Fibroblast of the aortic adventitia (primary cell): ENCODE measurements at regions not wholly inside any gene's neighbourhood (a gene's known extent, or its start where the extent isn't known, plus 50 kb on each side); places are given as distances from the start of the nearest gene placed in this dataset.
"Not testable (repeated sequence)": the region's sequence is repeated elsewhere in the genome, so short reads cannot be mapped to it uniquely, and the experiment has no call there.

Experiments used
- DNase-seq: peaks from one replicate; pipeline ENCODE4 v3.0.0-alpha.2; 2010; ENCODE audit warnings: low read depth
- H3K4me3 ChIP-seq: 2 replicates; pipeline ENCODE4 v1.5.1; 2011; ENCODE audit warnings: low read depth, mild to moderate bottlenecking, control low read depth, low read length, moderate library complexity
- TF ChIP-seq, protein P1 (sequence below): IDR thresholded peaks from 2 replicates; pipeline ENCODE4 v1.5.1; 2011; ENCODE audit warnings: mild to moderate bottlenecking, low read length, control low read depth, inconsistent platforms; ENCODE audit not compliant: insufficient read depth

DNA sequence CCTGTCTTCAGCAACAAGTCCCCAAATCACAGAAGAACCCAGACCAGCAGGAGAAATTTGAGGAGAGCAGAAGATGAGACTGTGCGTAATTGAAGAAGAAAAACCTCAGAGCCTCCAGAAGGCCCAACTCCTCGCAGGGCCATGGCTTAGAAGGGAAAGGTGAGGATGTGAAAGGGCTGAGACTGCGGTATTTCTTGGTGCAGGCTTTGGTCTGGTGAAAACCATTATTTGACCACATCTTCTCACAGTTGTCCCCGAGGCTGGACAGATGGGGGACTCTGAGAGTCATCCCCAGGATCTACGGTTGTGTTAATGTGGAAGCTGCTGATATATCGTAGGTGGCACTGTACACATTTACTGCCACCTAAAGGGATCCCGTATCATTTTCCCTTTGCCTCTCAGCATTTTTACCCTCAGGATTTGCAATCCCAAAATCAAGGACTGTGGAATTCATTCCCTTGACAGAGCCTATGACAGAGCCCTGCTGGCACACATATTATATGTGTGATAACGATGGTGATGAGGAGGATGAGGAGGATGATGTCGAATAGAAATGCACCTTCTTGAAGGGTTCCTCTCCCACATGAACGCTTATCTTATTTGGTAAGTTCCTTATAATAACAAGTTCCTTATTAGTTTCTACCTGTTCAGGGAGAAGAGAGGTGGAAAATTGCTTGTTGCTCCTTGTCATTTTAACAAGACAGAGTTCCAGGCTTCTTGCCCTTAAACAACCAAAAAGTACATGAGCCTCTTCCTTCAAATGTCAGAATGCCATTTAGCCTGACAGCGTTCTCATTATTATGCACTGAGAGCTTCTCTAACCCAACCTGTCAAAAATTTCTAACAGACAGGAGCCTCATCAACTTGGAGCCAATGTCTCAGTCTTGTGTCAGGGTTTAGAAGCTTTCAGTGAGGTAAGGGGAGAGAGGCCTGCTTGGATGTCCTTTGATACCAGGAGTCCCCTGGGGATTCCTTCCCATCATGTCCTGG lies 135.8 kb downstream of the PXDC1 start:
- no peak for DNase-seq
- TF ChIP-seq, protein P1, sequence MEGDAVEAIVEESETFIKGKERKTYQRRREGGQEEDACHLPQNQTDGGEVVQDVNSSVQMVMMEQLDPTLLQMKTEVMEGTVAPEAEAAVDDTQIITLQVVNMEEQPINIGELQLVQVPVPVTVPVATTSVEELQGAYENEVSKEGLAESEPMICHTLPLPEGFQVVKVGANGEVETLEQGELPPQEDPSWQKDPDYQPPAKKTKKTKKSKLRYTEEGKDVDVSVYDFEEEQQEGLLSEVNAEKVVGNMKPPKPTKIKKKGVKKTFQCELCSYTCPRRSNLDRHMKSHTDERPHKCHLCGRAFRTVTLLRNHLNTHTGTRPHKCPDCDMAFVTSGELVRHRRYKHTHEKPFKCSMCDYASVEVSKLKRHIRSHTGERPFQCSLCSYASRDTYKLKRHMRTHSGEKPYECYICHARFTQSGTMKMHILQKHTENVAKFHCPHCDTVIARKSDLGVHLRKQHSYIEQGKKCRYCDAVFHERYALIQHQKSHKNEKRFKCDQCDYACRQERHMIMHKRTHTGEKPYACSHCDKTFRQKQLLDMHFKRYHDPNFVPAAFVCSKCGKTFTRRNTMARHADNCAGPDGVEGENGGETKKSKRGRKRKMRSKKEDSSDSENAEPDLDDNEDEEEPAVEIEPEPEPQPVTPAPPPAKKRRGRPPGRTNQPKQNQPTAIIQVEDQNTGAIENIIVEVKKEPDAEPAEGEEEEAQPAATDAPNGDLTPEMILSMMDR: no peak
- no peak overlapping the region for H3K4me3 ChIP-seq

DNA sequence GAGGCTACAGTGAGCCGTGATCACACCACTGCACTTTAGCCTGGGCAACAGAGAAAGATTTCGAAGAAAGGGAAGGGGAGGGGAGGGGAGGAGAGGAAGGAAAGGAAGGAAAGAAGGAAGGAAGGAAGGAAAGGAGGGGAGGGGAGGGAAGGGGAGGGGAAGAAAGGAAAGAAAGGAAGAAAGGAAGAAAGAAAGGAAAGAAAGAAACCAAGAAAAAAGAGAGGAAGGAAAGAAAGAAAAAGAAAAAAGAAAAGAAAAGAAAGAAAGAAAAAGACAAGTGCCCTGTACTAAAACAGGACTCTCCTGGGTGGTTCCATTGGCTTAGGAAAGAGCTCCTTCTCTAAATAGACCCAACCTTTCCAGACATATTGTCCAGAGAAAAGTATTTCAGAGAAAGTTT lies 136.6 kb downstream of the PXDC1 start:
- no peak for DNase-seq
- TF ChIP-seq, protein P1: no peak
- H3K4me3 ChIP-seq: no peak overlapping the region

DNA sequence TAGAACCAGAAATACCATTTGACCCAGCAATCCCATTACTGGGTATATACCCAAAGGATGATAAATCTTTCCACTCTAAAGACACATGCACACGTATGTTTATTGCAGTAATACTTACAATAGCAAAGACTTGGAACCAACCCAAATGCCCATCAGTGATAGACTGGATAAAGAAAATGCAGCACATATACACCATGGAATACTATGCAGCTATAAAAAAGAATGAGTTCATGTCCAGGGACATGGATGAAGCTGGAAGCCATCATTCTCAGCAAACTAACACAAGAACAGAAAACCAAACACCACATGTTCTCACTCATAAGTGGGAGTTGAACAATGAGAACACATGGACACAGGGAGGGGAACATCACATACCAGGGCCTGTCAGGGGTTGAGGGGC lies 137.9 kb downstream of the PXDC1 start:
- not testable (repeated sequence) for DNase-seq, H3K4me3 ChIP-seq

DNA sequence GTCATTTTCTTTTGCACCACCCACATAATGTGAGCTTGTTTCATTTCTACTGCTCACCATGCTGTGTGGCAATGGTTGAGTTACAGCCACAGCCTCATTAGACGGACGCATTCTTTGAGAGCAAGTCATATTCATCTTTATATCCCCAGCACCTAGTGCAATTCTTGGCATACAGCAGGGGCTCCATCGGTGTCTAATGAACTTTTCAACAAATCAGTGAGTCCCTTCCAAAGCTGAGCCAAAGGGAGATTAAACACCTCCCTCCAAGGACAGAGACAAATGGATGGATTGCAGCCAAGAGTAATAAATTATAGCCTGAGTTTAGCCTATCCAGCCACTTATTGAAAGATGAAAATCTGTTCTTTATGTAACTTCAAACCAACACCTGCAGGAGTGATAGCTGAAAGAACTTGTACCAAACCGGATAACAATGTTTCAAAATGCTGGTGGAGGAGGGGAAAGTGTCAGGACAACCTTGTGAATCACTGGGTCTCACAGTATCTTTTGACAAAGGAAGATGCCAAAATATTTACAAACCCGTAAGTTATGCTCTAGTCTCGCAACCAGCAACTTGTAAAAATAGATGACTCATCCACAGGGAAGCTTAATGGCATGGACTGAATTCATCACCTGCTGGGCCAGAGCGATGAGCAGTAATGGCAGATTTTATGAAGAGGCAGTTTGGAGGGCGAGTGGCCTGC lies 139.0 kb downstream of the PXDC1 start:
- TF ChIP-seq, protein P1: no peak
- no peak overlapping the region for H3K4me3 ChIP-seq
- DNase-seq: peak; percentile 81

DNA sequence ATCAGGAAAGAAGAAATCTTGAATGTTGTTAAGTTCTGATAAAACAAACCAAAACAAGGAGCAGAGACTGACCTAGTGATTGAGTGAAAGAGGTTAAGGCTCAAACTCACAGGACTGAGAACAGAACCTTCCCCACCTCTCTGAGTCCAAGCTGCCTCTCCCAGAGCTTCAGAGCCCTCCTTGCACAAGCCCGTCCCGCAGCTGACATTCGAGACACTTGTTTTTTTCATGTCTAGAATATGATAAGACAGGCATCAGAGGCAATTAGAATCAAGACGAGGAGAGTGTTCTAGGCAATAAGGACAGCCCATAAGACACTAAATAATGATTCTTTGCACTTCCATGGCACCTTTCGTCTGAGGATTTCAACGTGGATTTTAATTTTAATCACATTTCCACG lies 140.6 kb downstream of the PXDC1 start:
- H3K4me3 ChIP-seq: no peak overlapping the region
- TF ChIP-seq, protein P1: no peak

DNA sequence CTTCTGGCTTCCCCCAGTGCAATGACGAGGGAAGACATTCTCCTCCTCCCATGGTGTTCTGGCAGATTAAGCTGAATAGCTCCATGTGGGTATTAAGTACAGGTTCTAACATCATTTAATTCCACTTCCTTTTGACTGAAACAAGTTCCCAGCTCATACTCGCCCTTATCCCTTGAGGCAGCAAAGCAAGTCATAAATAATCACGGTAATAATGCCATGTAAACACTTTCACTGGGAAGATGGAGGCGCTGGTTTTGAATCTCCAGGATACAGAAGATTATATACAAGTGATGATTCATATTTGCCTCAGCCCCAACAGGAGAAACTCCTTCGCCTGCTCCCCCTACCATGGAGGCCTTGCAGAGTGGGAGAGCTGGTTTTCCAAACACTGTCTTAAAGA lies 141.3 kb downstream of the PXDC1 start:
- no peak for DNase-seq
- TF ChIP-seq, protein P1: no peak
- H3K4me3 ChIP-seq: no peak overlapping the region

More for the DNA sequence above, 140.6 kb downstream of the PXDC1 start:
- no peak for DNase-seq

DNA sequence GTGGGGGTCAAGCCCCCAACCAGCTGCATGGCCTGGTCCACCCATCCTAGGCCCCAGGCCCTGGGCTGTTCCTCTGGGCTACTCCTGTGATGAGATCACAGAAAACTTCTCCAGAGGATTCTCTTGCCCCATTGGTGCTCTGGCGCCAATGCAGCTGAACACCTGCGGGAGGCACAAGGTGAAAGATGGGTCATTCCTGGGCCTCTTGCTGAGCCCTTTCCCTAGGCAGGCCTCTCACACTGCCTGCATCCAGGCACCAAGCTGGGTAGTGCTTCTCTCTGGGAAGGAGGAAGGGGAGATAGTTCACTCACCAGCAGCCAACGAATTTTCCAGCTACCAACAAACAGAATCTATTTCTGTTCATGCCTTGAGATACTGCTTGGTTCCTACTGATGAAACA lies 142.1 kb downstream of the PXDC1 start:
- no peak overlapping the region for H3K4me3 ChIP-seq
- TF ChIP-seq, protein P1: no peak
- no peak for DNase-seq
